ENCODE measurements at regions not wholly inside any gene's neighbourhood (a gene's known extent, or its start where the extent isn't known, plus 50 kb on each side); places are given as distances from the start of the nearest gene placed in this dataset.

DNA sequence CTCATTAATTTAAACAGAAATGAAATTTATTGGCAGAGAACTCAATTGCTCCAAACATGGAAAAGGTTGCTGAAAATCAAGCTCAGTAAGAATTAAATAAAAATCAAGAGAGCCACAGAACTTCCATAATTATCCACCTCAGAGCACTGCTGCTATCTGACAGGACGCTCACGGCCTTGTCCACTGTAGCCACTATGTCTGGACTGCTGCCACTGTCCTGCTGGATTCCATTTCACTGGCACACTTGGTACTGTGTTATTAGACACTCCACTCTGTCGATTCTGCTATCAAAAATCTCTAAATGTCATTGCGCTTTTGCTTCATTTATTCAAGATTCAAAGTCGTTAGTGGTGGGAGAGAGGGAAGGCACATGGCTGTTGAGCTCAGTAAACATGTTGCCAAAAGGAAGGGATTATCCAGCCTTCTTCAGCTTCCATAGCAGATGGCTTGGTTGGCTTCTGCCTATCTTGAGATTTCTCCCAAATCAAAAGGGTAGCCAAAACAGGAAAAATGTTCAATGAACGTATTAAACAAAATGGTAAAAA, 815.0 kb downstream of the CDH18 start:
- TF ChIP-seq GABPA (IDR thresholded peaks at IDR 0.05; ENCODE audit: low read depth) (no peak), SPI1 (IDR thresholded peaks at IDR 0.05; ENCODE audit: borderline replicate concordance, low read depth) (no peak), REST (IDR thresholded peaks at IDR 0.05; ENCODE audit: insufficient replicate concordance, low read depth) (no peak), POLR2AphosphoS5 (IDR thresholded peaks at IDR 0.05; ENCODE audit: low read depth) (no peak)
- TF ChIP-seq, protein P1, sequence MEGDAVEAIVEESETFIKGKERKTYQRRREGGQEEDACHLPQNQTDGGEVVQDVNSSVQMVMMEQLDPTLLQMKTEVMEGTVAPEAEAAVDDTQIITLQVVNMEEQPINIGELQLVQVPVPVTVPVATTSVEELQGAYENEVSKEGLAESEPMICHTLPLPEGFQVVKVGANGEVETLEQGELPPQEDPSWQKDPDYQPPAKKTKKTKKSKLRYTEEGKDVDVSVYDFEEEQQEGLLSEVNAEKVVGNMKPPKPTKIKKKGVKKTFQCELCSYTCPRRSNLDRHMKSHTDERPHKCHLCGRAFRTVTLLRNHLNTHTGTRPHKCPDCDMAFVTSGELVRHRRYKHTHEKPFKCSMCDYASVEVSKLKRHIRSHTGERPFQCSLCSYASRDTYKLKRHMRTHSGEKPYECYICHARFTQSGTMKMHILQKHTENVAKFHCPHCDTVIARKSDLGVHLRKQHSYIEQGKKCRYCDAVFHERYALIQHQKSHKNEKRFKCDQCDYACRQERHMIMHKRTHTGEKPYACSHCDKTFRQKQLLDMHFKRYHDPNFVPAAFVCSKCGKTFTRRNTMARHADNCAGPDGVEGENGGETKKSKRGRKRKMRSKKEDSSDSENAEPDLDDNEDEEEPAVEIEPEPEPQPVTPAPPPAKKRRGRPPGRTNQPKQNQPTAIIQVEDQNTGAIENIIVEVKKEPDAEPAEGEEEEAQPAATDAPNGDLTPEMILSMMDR (IDR thresholded peaks at IDR 0.05; ENCODE audit: insufficient read depth, low read length) = no peak
- no peak overlapping the region for H3K4me3 ChIP-seq (replicated peaks; ENCODE audit: insufficient read depth, low read length)
- H3K27ac ChIP-seq (replicated peaks) = no peak overlapping the region
- no peaks in the 10 kb centered on the region for H3K27me3 ChIP-seq (ENCODE audit: insufficient read depth, poor library complexity, severe bottlenecking)
- no peak for DNase-seq (ENCODE audit: low read depth in 1 of 2, low spot score in 1 of 2)

DNA sequence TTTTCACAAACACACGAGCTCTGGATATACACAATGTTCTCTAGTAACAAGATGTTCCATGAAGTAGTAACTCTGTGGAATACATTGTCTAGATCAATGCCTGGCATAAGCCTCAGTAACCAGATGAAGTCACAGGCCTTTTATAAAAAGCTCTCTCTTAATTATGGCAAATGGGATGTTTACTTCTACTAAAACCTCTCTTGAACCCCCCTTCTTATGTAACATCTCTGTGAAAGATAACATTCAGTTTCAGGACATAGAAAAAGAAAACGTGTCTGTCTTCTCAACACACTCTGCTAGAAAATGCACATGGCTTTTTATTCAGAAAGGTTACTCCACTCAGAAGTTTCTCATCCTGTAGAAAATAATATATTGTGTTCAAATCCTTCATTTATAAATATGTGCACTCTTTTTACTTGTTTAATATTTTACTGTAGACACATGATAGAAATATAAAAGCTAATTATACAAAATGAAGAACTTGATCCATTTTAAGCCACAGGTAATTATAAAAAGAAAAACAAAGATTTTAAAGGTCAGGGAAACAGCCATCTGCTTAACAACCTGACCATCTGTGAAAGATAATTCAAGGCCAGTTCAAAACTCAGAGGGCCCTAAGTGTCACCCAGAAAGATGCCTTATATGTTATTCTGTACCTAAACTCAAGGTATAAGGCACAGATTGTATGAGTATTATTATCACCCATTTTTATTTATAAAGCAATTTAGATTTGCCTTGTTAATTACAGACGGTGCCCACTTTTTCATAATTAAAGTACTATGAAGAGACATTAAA, 812.0 kb downstream of the CDH18 start:
- Histone ChIP-seq H3K4me3 (replicated peaks; ENCODE audit: insufficient read depth, low read length) (no peak overlapping the region), H3K27me3 (ENCODE audit: insufficient read depth, poor library complexity, severe bottlenecking) (no peaks in the 10 kb centered on the region), H3K27ac (replicated peaks) (no peak overlapping the region)
- TF ChIP-seq GABPA (IDR thresholded peaks at IDR 0.05; ENCODE audit: low read depth) (no peak), SPI1 (IDR thresholded peaks at IDR 0.05; ENCODE audit: borderline replicate concordance, low read depth) (no peak), REST (IDR thresholded peaks at IDR 0.05; ENCODE audit: insufficient replicate concordance, low read depth) (no peak), POLR2AphosphoS5 (IDR thresholded peaks at IDR 0.05; ENCODE audit: low read depth) (no peak)
- TF ChIP-seq, protein P1 (IDR thresholded peaks at IDR 0.05; ENCODE audit: insufficient read depth, low read length) = no peak
- no peak for DNase-seq (ENCODE audit: low read depth in 1 of 2, low spot score in 1 of 2)

DNA sequence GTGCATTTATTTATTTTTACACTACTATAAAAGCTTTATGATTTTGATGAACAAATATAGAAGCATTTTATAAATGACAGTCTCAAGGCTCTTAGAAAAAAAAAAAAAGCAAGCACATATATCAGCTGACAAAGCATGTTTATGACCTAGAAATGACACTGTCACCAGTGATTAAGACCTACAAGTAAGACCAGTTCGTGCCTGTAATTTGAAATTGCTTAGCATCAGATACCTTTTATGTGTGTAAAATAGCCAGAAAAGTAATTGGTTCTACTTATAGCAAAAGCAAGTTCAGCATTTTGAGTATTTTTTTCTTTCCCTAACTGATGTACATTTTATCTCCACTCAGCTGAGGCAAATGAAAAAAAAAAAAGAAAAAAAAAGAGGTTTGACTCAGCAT, 808.4 kb downstream of the CDH18 start:
- Histone ChIP-seq H3K27ac (replicated peaks) (no peak overlapping the region), H3K4me3 (replicated peaks; ENCODE audit: insufficient read depth, low read length) (no peak overlapping the region), H3K27me3 (ENCODE audit: insufficient read depth, poor library complexity, severe bottlenecking) (no peaks in the 10 kb centered on the region)
- DNase-seq (ENCODE audit: low read depth in 1 of 2, low spot score in 1 of 2) = no peak
- TF ChIP-seq, protein P1 (IDR thresholded peaks at IDR 0.05; ENCODE audit: insufficient read depth, low read length) = no peak
- TF ChIP-seq GABPA (IDR thresholded peaks at IDR 0.05; ENCODE audit: low read depth) = no peak

Data from HL-60 (cell line).